ENCODE measurements at regions not wholly inside any gene's neighbourhood (a gene's known extent, or its start where the extent isn't known, plus 50 kb on each side); places are given as distances from the start of the nearest gene placed in this dataset.

GRCh38 chr14:61616524-61617185 is 78.7 kb upstream of the HIF1A start (continued):
- TF ChIP-seq CHD7 (IDR thresholded peaks at IDR 0.05; ENCODE audit: insufficient replicate concordance, low read length) (no peak), BCL11A (IDR thresholded peaks at IDR 0.05; ENCODE audit: low read depth in 2 of 2, low read length in 2 of 2) (no peak)

All from H1 (cell line).